ENCODE measurements at regions not wholly inside any gene's neighbourhood (a gene's known extent, or its start where the extent isn't known, plus 50 kb on each side); places are given as distances from the start of the nearest gene placed in this dataset.

GRCh38 chr4:28827866-28828265 lies 1892.3 kb upstream of the PCDH7 start:
- TF ChIP-seq CTCF (IDR thresholded peaks at IDR 0.05; ENCODE audit: insufficient read depth, low read length, missing control alignments) = no peak
- no peak for DNase-seq (ENCODE audit: low read depth, low spot score)
- H3K4me3 ChIP-seq (ENCODE audit: low read depth, low read length) = no peak overlapping the region
- POLR2A ChIA-PET = no interaction called here
- CTCF ChIA-PET = no interaction called here

GRCh38 chr4:28831867-28832266 lies 1888.3 kb upstream of the PCDH7 start:
- no peak for DNase-seq (ENCODE audit: low read depth, low spot score)
- TF ChIP-seq CTCF (IDR thresholded peaks at IDR 0.05; ENCODE audit: insufficient read depth, low read length, missing control alignments) = no peak
- H3K4me3 ChIP-seq (ENCODE audit: low read depth, low read length) = no peak overlapping the region
- ChIA-PET POLR2A (no interaction called here), CTCF (no interaction called here)

- DNase-seq (ENCODE audit: low read depth, low spot score) = no peak
- no peak overlapping the region for H3K4me3 ChIP-seq (ENCODE audit: low read depth, low read length)
- TF ChIP-seq CTCF (IDR thresholded peaks at IDR 0.05; ENCODE audit: insufficient read depth, low read length, missing control alignments) = no peak
- CTCF ChIA-PET = no interaction called here
- POLR2A ChIA-PET = no interaction called here
Measured at GRCh38 chr4:28832444-28832843, 1887.7 kb upstream of the PCDH7 start.

GRCh38 chr4:28834120-28834519 lies 1886.0 kb upstream of the PCDH7 start:
- H3K4me3 ChIP-seq (ENCODE audit: low read depth, low read length) = no peak overlapping the region
- ChIA-PET POLR2A (no interaction called here), CTCF (no interaction called here)
- no peak for TF ChIP-seq CTCF (IDR thresholded peaks at IDR 0.05; ENCODE audit: insufficient read depth, low read length, missing control alignments)
- no peak for DNase-seq (ENCODE audit: low read depth, low spot score)

GRCh38 chr4:28835501-28835900 lies 1884.7 kb upstream of the PCDH7 start:
- CTCF ChIA-PET = no interaction called here
- DNase-seq (ENCODE audit: low read depth, low spot score) = no peak

GRCh38 chr4:28842271-28842670 lies 1877.9 kb upstream of the PCDH7 start:
- DNase-seq (ENCODE audit: low read depth, low spot score) = no peak
- no peak overlapping the region for H3K4me3 ChIP-seq (ENCODE audit: low read depth, low read length)
- TF ChIP-seq CTCF (IDR thresholded peaks at IDR 0.05; ENCODE audit: insufficient read depth, low read length, missing control alignments) = no peak
- ChIA-PET CTCF (no interaction called here), POLR2A (no interaction called here)

More at GRCh38 chr4:28835501-28835900, 1884.7 kb upstream of the PCDH7 start:
- POLR2A ChIA-PET = no interaction called here
- H3K4me3 ChIP-seq (ENCODE audit: low read depth, low read length) = no peak overlapping the region
- TF ChIP-seq CTCF (IDR thresholded peaks at IDR 0.05; ENCODE audit: insufficient read depth, low read length, missing control alignments) = no peak
